Neural cell (in vitro differentiated cells): ENCODE measurements at regions not wholly inside any gene's neighbourhood (a gene's known extent, or its start where the extent isn't known, plus 50 kb on each side); places are given as distances from the start of the nearest gene placed in this dataset.

Experiments
- TAF1 ChIP-seq: IDR thresholded peaks from 2 replicates; pipeline ENCODE4 v1.6.1; 2012; ENCODE audit warnings: low read depth
- TF ChIP-seq, protein P1 (sequence below): IDR thresholded peaks from 2 replicates; pipeline ENCODE4 v1.6.1; 2012; ENCODE audit warnings: borderline replicate concordance
- TF ChIP-seq, protein P2 (sequence below): fragments of 450-650 bp; IDR thresholded peaks from 2 replicates; pipeline ENCODE4 v1.5.1; 2014; ENCODE audit warnings: antibody characterized with exemption, mild to moderate bottlenecking, moderate library complexity; ENCODE audit not compliant: poor library complexity, severe bottlenecking

DNA sequence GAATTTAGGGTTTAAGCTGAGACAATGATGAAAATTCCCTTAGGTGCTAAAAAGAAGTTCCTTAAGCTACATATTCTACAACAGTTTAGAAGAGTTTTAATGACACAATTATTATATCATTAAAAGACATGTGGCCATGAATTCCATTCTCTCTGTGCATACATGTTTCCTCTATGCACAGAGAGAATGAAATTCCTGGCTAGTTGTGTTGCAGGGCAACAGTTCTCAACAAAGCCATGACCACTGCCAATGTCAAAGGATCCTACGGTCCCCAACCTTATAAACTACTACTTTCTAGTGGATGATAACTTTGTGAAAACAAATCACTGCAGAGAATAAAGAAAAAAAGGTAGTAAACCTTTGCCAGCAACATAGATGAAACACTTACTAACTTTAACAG lies 122.7 kb downstream of the OTOL1 start:
- TF ChIP-seq TAF1, result no peak
- TF ChIP-seq, protein P1, sequence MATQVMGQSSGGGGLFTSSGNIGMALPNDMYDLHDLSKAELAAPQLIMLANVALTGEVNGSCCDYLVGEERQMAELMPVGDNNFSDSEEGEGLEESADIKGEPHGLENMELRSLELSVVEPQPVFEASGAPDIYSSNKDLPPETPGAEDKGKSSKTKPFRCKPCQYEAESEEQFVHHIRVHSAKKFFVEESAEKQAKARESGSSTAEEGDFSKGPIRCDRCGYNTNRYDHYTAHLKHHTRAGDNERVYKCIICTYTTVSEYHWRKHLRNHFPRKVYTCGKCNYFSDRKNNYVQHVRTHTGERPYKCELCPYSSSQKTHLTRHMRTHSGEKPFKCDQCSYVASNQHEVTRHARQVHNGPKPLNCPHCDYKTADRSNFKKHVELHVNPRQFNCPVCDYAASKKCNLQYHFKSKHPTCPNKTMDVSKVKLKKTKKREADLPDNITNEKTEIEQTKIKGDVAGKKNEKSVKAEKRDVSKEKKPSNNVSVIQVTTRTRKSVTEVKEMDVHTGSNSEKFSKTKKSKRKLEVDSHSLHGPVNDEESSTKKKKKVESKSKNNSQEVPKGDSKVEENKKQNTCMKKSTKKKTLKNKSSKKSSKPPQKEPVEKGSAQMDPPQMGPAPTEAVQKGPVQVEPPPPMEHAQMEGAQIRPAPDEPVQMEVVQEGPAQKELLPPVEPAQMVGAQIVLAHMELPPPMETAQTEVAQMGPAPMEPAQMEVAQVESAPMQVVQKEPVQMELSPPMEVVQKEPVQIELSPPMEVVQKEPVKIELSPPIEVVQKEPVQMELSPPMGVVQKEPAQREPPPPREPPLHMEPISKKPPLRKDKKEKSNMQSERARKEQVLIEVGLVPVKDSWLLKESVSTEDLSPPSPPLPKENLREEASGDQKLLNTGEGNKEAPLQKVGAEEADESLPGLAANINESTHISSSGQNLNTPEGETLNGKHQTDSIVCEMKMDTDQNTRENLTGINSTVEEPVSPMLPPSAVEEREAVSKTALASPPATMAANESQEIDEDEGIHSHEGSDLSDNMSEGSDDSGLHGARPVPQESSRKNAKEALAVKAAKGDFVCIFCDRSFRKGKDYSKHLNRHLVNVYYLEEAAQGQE, result no peak
- TF ChIP-seq, protein P2, sequence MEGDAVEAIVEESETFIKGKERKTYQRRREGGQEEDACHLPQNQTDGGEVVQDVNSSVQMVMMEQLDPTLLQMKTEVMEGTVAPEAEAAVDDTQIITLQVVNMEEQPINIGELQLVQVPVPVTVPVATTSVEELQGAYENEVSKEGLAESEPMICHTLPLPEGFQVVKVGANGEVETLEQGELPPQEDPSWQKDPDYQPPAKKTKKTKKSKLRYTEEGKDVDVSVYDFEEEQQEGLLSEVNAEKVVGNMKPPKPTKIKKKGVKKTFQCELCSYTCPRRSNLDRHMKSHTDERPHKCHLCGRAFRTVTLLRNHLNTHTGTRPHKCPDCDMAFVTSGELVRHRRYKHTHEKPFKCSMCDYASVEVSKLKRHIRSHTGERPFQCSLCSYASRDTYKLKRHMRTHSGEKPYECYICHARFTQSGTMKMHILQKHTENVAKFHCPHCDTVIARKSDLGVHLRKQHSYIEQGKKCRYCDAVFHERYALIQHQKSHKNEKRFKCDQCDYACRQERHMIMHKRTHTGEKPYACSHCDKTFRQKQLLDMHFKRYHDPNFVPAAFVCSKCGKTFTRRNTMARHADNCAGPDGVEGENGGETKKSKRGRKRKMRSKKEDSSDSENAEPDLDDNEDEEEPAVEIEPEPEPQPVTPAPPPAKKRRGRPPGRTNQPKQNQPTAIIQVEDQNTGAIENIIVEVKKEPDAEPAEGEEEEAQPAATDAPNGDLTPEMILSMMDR, result no peak
